MM.1S (cell line): ENCODE measurements at regions not wholly inside any gene's neighbourhood (a gene's known extent, or its start where the extent isn't known, plus 50 kb on each side); places are given as distances from the start of the nearest gene placed in this dataset.

Experiments used
- DNase-seq: peaks from one replicate; pipeline ENCODE4 v3.0.0-alpha.2; 2015
- H2AFZ ChIP-seq: fragments of 300-600 bp; sonication (generic); 2 replicates; pipeline ENCODE4 v1.6.0; 2016; ENCODE audit warnings: antibody characterized with exemption, low read length
- H3F3A ChIP-seq: fragments of 300-600 bp; sonication (generic); 2 replicates; pipeline ENCODE4 v1.6.1; 2016; ENCODE audit warnings: mild to moderate bottlenecking, antibody characterized with exemption, low read length, moderate library complexity, mixed read lengths; ENCODE audit not compliant: insufficient read depth
- H3K27ac ChIP-seq: fragments of 300-600 bp; sonication (generic); 2 replicates; pipeline ENCODE4 v1.5.1; 2016; ENCODE audit warnings: mild to moderate bottlenecking, low read length
- H3K27me3 ChIP-seq: fragments of 300-600 bp; sonication (generic); replicated peaks from 2 replicates; pipeline ENCODE4 v1.6.0; 2016; ENCODE audit warnings: low read length; ENCODE audit not compliant: insufficient read depth
- H3K36me3 ChIP-seq: fragments of 300-600 bp; sonication (generic); replicated peaks from 2 replicates; pipeline ENCODE4 v1.6.1; 2016; ENCODE audit warnings: mild to moderate bottlenecking, low read length, mixed read lengths; ENCODE audit not compliant: insufficient read depth
- H3K4me1 ChIP-seq: fragments of 300-600 bp; sonication (generic); 2 replicates; pipeline ENCODE4 v1.6.1; 2016; ENCODE audit warnings: low read length, mixed read lengths
- H3K4me2 ChIP-seq: fragments of 300-600 bp; sonication (generic); 2 replicates; pipeline ENCODE4 v1.6.0; 2016; ENCODE audit warnings: low read depth, low read length
- H3K4me3 ChIP-seq: fragments of 300-600 bp; sonication (generic); 2 replicates; pipeline ENCODE4 v1.5.1; 2016; ENCODE audit warnings: low read length, mixed read lengths
- H3K79me2 ChIP-seq: fragments of 300-600 bp; sonication (generic); 2 replicates; pipeline ENCODE4 v1.6.1; 2016; ENCODE audit warnings: mixed run types, low read length, mixed read lengths
- H3K9ac ChIP-seq: fragments of 300-600 bp; sonication (generic); 2 replicates; pipeline ENCODE4 v1.6.1; 2016; ENCODE audit warnings: low read length, mixed read lengths
- H3K9me2 ChIP-seq: fragments of 300-600 bp; sonication (generic); replicated peaks from 2 replicates; pipeline ENCODE4 v1.6.1; 2016; ENCODE audit warnings: mild to moderate bottlenecking, low read length, mixed read lengths; ENCODE audit not compliant: insufficient read depth
- H3K9me3 ChIP-seq: fragments of 300-600 bp; sonication (generic); replicated peaks from 2 replicates; pipeline ENCODE4 v1.6.1; 2016; ENCODE audit warnings: mild to moderate bottlenecking, low read length, mixed read lengths; ENCODE audit not compliant: insufficient read depth
- H4K20me1 ChIP-seq: fragments of 300-600 bp; sonication (generic); 2 replicates; pipeline ENCODE4 v1.6.1; 2016; ENCODE audit warnings: mild to moderate bottlenecking, low read length, moderate library complexity, mixed read lengths; ENCODE audit not compliant: insufficient read depth
- CTCF ChIP-seq: fragments of 300-600 bp; sonication (generic); IDR thresholded peaks from 2 replicates; pipeline ENCODE4 v1.5.1; 2016; ENCODE audit warnings: antibody characterized with exemption, low read length, mixed read lengths
- EZH2 ChIP-seq: fragments of 300-600 bp; sonication (generic); optimal IDR thresholded peaks from 2 replicates; pipeline ENCODE3; 2017; ENCODE audit warnings: low read depth, mild to moderate bottlenecking, antibody characterized with exemption, low read length, mixed read lengths
- EZH2phosphoT487 ChIP-seq: fragments of 300-600 bp; sonication (generic); IDR thresholded peaks from 2 replicates; pipeline ENCODE4 v1.6.1; 2018; ENCODE audit warnings: antibody characterized with exemption, low read length

GRCh38 chr2:157150747-157151146 is 106.8 kb upstream of the GALNT5 start:
- Histone ChIP-seq H3K4me1 (no peaks in the 10 kb centered on the region), H3K9me3 (no peaks in the 10 kb centered on the region), H3K27me3 (no peaks in the 10 kb centered on the region), H3K9ac (no peak overlapping the region), H3K4me2 (no peak overlapping the region), H3K79me2 (no peaks in the 10 kb centered on the region), H3K4me3 (no peak overlapping the region), H3K27ac (no peak overlapping the region), H3K9me2 (no peaks in the 10 kb centered on the region), H2AFZ (no peak overlapping the region), H4K20me1 (no peaks in the 10 kb centered on the region), H3K36me3 (no peaks in the 10 kb centered on the region), H3F3A (no peaks in the 10 kb centered on the region)
- TF ChIP-seq EZH2phosphoT487 (no peak), CTCF (no peak), EZH2 (no peak)
- peak; percentile 11 for DNase-seq

- H3F3A ChIP-seq: no peaks in the 10 kb centered on the region
- H3K27ac ChIP-seq: no peak overlapping the region
- H3K4me1 ChIP-seq: no peaks in the 10 kb centered on the region
- no peaks in the 10 kb centered on the region for H3K36me3 ChIP-seq
- H3K9me3 ChIP-seq: no peaks in the 10 kb centered on the region
- H4K20me1 ChIP-seq: no peaks in the 10 kb centered on the region
- peak overlapping the region; percentile 1; the same call in 1 of the 2 replicates for H3K4me2 ChIP-seq
- H3K9ac ChIP-seq: no peak overlapping the region
- H2AFZ ChIP-seq: no peak overlapping the region
- peak; percentile 20 for DNase-seq
- no peaks in the 10 kb centered on the region for H3K9me2 ChIP-seq
- H3K4me3 ChIP-seq: no peak overlapping the region
- TF ChIP-seq EZH2 (no peak), EZH2phosphoT487 (no peak), CTCF (no peak)
- H3K27me3 ChIP-seq: no peaks in the 10 kb centered on the region
- no peaks in the 10 kb centered on the region for H3K79me2 ChIP-seq
These were observed 105.1 kb upstream of the GALNT5 start for GRCh38 chr2:157152362-157152761.

GRCh38 chr2:157155992-157156391 is 101.5 kb upstream of the GALNT5 start:
- no peaks in the 10 kb centered on the region for H3K4me1 ChIP-seq
- H3K9ac ChIP-seq: no peak overlapping the region
- H3K27me3 ChIP-seq: no peaks in the 10 kb centered on the region
- no peaks in the 10 kb centered on the region for H3K79me2 ChIP-seq
- no peaks in the 10 kb centered on the region for H3F3A ChIP-seq
- no peak overlapping the region for H3K27ac ChIP-seq
- TF ChIP-seq EZH2 (no peak), EZH2phosphoT487 (no peak), CTCF (no peak)
- no peak for DNase-seq
- no peaks in the 10 kb centered on the region for H4K20me1 ChIP-seq
- no peaks in the 10 kb centered on the region for H3K36me3 ChIP-seq
- H2AFZ ChIP-seq: no peak overlapping the region
- no peak overlapping the region for H3K4me2 ChIP-seq
- H3K4me3 ChIP-seq: no peak overlapping the region
- no peaks in the 10 kb centered on the region for H3K9me3 ChIP-seq
- no peaks in the 10 kb centered on the region for H3K9me2 ChIP-seq

- Histone ChIP-seq H3K9me2 (no peaks in the 10 kb centered on the region), H3K4me2 (no peak overlapping the region), H3K4me3 (no peak overlapping the region), H3F3A (no peaks in the 10 kb centered on the region), H3K4me1 (no peaks in the 10 kb centered on the region), H3K9me3 (no peaks in the 10 kb centered on the region), H4K20me1 (no peaks in the 10 kb centered on the region), H3K27me3 (no peaks in the 10 kb centered on the region), H3K9ac (no peak overlapping the region), H3K79me2 (no peaks in the 10 kb centered on the region), H3K27ac (no peak overlapping the region), H3K36me3 (no peaks in the 10 kb centered on the region), H2AFZ (no peak overlapping the region)
- no peak for DNase-seq
- no peak for TF ChIP-seq EZH2phosphoT487
- TF ChIP-seq EZH2: no peak
- no peak for TF ChIP-seq CTCF
These were observed 99.4 kb upstream of the GALNT5 start for GRCh38 chr2:157158111-157158510.
